ENCODE measurements at regions not wholly inside any gene's neighbourhood (a gene's known extent, or its start where the extent isn't known, plus 50 kb on each side); places are given as distances from the start of the nearest gene placed in this dataset.
"Not testable (repeated sequence)": the region's sequence is repeated elsewhere in the genome, so short reads cannot be mapped to it uniquely, and the experiment has no call there.

GRCh38 chr15:75776871-75777610, 64.4 kb upstream of the CSPG4 start:
- not testable (repeated sequence) for TF ChIP-seq CTCF (conservative IDR thresholded peaks at IDR 0.05 in 1 of 2, IDR thresholded peaks at IDR 0.05 in 1 of 2; ENCODE audit: extremely low read depth in 1 of 2, insufficient read depth in 1 of 2, low read depth in 1 of 2, low read length in 2 of 2); EZH2 (IDR thresholded peaks at IDR 0.05; ENCODE audit: borderline replicate concordance, low read length)
